ENCODE measurements at regions not wholly inside any gene's neighbourhood (a gene's known extent, or its start where the extent isn't known, plus 50 kb on each side); places are given as distances from the start of the nearest gene placed in this dataset.

DNA sequence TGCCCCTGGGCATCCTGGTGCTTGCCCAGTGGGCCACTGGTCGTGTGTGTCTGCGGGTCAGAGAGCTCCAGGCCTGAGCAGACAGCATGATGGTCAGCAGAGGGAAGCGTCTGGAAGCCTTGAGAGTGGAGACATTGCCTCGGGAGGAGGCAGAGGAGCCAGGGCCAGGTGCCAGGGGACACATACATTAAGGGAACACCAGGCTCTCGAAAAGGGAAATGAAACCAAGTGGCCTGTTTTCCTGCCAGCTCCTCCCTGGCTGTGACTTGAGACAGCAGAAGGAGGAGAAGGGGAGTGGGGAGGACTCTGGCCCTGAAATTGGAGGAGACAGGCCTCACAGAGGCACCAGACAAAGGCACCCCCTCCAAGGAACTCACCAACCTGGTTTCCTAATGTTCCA lies 62.4 kb upstream of the LRP8 start:
- no peak overlapping the region for H3K4me3 ChIP-seq
- ATAC-seq (ENCODE audit: insufficient read depth, low FRiP score) = no peak
- peak; percentile 43 to 68 (median 46) for DNase-seq
- H3K9me3 ChIP-seq (ENCODE audit: control insufficient read depth in 4 of 4, insufficient read depth in 3 of 4, low read length in 3 of 4) = peaks cover 0 to 4% (median 0%) of the 10 kb centered on the region in 4 donors
- H3K27ac ChIP-seq (ENCODE audit: low read depth in 1 of 2, low read length in 1 of 2) = no peak overlapping the region
- TF ChIP-seq, protein P1, sequence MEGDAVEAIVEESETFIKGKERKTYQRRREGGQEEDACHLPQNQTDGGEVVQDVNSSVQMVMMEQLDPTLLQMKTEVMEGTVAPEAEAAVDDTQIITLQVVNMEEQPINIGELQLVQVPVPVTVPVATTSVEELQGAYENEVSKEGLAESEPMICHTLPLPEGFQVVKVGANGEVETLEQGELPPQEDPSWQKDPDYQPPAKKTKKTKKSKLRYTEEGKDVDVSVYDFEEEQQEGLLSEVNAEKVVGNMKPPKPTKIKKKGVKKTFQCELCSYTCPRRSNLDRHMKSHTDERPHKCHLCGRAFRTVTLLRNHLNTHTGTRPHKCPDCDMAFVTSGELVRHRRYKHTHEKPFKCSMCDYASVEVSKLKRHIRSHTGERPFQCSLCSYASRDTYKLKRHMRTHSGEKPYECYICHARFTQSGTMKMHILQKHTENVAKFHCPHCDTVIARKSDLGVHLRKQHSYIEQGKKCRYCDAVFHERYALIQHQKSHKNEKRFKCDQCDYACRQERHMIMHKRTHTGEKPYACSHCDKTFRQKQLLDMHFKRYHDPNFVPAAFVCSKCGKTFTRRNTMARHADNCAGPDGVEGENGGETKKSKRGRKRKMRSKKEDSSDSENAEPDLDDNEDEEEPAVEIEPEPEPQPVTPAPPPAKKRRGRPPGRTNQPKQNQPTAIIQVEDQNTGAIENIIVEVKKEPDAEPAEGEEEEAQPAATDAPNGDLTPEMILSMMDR (IDR thresholded peaks at IDR 0.05; ENCODE audit: control extremely low read depth, extremely low read depth) = no peak
- no peak overlapping the region for H3K9ac ChIP-seq (ENCODE audit: insufficient read depth in 1 of 2, low read length in 2 of 2)
- H3K36me3 ChIP-seq (ENCODE audit: control insufficient read depth in 4 of 4, insufficient read depth in 4 of 4, low read length in 4 of 4) = no peaks in the 10 kb centered on the region
- WGBS, 2 donors = 45% methylated on average over 5 of the region's 5 CpGs
- H3K4me1 ChIP-seq (ENCODE audit: control insufficient read depth in 5 of 5, insufficient read depth in 5 of 5, low read length in 5 of 5) = peaks cover 0 to 7% (median 0%) of the 10 kb centered on the region in 5 donors
- no peaks in the 10 kb centered on the region for H3K27me3 ChIP-seq (ENCODE audit: control insufficient read depth in 3 of 3, insufficient read depth in 3 of 3, low read length in 2 of 3)

DNA sequence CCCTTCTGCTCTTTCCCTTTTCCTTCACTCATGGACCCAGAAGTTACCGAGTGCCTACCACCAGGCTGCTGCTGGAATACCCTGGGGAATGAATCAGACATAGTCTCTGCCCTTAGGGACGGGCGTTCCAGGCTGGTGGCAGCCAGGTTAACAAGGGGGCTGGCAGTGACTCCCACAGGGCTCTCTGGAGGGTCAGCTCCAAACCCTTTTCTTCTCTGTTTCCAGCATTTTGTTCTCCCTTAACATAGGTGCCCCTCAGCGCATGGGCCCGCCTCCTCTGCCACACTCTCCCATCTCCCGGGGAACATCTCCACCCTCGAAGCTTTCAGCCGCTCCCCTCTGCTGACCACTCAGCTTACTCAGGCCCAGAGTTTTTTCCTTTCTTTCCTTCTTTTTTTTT lies 62.9 kb upstream of the LRP8 start:
- peaks cover 0 to 6% (median 0%) of the 10 kb centered on the region in 4 donors for H3K9me3 ChIP-seq (ENCODE audit: control insufficient read depth in 4 of 4, insufficient read depth in 3 of 4, low read length in 3 of 4)
- no peak overlapping the region for H3K9ac ChIP-seq (ENCODE audit: insufficient read depth in 1 of 2, low read length in 2 of 2)
- H3K27ac ChIP-seq (ENCODE audit: low read depth in 1 of 2, low read length in 1 of 2) = no peak overlapping the region
- 90 to 91% methylated on average over 8 of the region's 8 CpGs for WGBS, 2 donors
- TF ChIP-seq, protein P1 (IDR thresholded peaks at IDR 0.05; ENCODE audit: control extremely low read depth, extremely low read depth) = no peak
- no peak overlapping the region for H3K4me3 ChIP-seq
- no peak for DNase-seq
- ATAC-seq (ENCODE audit: insufficient read depth, low FRiP score) = no peak
- H3K36me3 ChIP-seq (ENCODE audit: control insufficient read depth in 4 of 4, insufficient read depth in 4 of 4, low read length in 4 of 4) = no peaks in the 10 kb centered on the region
- H3K27me3 ChIP-seq (ENCODE audit: control insufficient read depth in 3 of 3, insufficient read depth in 3 of 3, low read length in 2 of 3) = no peaks in the 10 kb centered on the region
- H3K4me1 ChIP-seq (ENCODE audit: control insufficient read depth in 5 of 5, insufficient read depth in 5 of 5, low read length in 5 of 5) = peaks cover 0 to 7% (median 0%) of the 10 kb centered on the region in 5 donors

DNA sequence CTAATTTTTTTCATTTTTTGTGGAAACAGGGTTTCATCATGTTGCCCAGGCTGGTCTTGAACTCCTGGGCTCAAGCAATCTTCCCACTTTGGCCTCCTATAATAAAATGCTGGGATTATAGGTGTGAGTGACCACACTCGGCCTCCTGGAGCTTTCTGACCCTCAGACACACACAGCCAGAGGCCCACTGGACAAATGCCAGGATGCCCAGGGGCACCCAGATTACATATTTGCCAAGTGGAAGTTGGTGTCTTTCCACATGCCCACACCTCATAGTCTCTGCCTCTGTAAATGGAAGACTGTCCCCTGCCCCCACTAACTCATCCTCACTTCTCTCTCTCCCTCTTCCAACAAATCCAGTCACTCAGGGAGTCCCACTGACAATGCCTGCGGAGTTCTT lies 63.4 kb upstream of the LRP8 start:
- WGBS, 2 donors = 75 to 88% methylated on average over 2 of the region's 2 CpGs
- ATAC-seq (ENCODE audit: insufficient read depth, low FRiP score) = no peak
- peaks cover 0 to 7% (median 0%) of the 10 kb centered on the region in 4 donors for H3K9me3 ChIP-seq (ENCODE audit: control insufficient read depth in 4 of 4, insufficient read depth in 3 of 4, low read length in 3 of 4)
- no peaks in the 10 kb centered on the region for H3K36me3 ChIP-seq (ENCODE audit: control insufficient read depth in 4 of 4, insufficient read depth in 4 of 4, low read length in 4 of 4)
- H3K4me1 ChIP-seq (ENCODE audit: control insufficient read depth in 5 of 5, insufficient read depth in 5 of 5, low read length in 5 of 5) = peaks cover 0 to 7% (median 0%) of the 10 kb centered on the region in 5 donors
- no peaks in the 10 kb centered on the region for H3K27me3 ChIP-seq (ENCODE audit: control insufficient read depth in 3 of 3, insufficient read depth in 3 of 3, low read length in 2 of 3)
- no peak overlapping the region for H3K27ac ChIP-seq (ENCODE audit: low read depth in 1 of 2, low read length in 1 of 2)
- H3K4me3 ChIP-seq = no peak overlapping the region
- no peak for DNase-seq
- TF ChIP-seq, protein P1 (IDR thresholded peaks at IDR 0.05; ENCODE audit: control extremely low read depth, extremely low read depth) = no peak
- no peak overlapping the region for H3K9ac ChIP-seq (ENCODE audit: insufficient read depth in 1 of 2, low read length in 2 of 2)

DNA sequence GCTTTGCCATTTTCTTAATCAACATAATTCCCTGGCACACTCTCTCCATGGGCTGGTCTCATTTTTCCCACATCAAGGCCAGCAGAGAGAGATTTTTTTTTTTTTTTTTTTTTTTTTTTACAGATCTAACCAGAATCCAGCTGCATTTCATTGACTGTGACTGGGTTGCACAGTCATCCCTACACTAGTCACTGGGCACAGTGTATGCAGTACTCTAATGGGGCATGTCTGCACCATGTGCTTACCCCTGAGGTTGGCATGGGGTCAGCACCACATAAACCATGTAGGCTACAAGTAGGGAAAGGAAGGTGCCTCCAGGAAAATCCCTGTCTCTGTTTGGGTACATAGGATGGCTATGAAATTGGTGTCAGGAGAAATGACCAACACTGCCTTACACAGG lies 64.1 kb upstream of the LRP8 start:
- ATAC-seq (ENCODE audit: insufficient read depth, low FRiP score) (no peak), DNase-seq (no peak)
- Histone ChIP-seq H3K27me3 (ENCODE audit: control insufficient read depth in 3 of 3, insufficient read depth in 3 of 3, low read length in 2 of 3) (no peaks in the 10 kb centered on the region), H3K4me3 (no peak overlapping the region), H3K27ac (ENCODE audit: low read depth in 1 of 2, low read length in 1 of 2) (no peak overlapping the region), H3K9ac (ENCODE audit: insufficient read depth in 1 of 2, low read length in 2 of 2) (no peak overlapping the region), H3K36me3 (ENCODE audit: control insufficient read depth in 4 of 4, insufficient read depth in 4 of 4, low read length in 4 of 4) (no peaks in the 10 kb centered on the region), H3K4me1 (ENCODE audit: control insufficient read depth in 5 of 5, insufficient read depth in 5 of 5, low read length in 5 of 5) (peaks cover 0 to 7% (median 0%) of the 10 kb centered on the region in 5 donors), H3K9me3 (ENCODE audit: control insufficient read depth in 4 of 4, insufficient read depth in 3 of 4, low read length in 3 of 4) (peaks cover 0 to 3% (median 0%) of the 10 kb centered on the region in 4 donors)
- TF ChIP-seq, protein P1 (IDR thresholded peaks at IDR 0.05; ENCODE audit: control extremely low read depth, extremely low read depth) = no peak

All from lung (tissue), 11 donors.